Sigmoid colon (tissue), 6 donors: ENCODE measurements at regions not wholly inside any gene's neighbourhood (a gene's known extent, or its start where the extent isn't known, plus 50 kb on each side); places are given as distances from the start of the nearest gene placed in this dataset.
A peak's percentile ranks its signal among the peaks of the same experiment; 100 is the strongest.
"Not testable (repeated sequence)": the region's sequence is repeated elsewhere in the genome, so short reads cannot be mapped to it uniquely, and the experiment has no call there.

Experiments used
- DNase-seq: peaks from one replicate; pipeline ENCODE4 v3.0.0-alpha.2; 2019
- H3K27ac ChIP-seq, 4 donors: fragments of 200-600 bp; sonication (generic); one replicate each; pipeline ENCODE4 v1.5.1; 2016 to 2019; ENCODE audit warnings: mild to moderate bottlenecking in 1 of 4
- H3K27me3 ChIP-seq, 3 donors: fragments of 200-600 bp; sonication (generic); one replicate each; pipeline ENCODE4 v1.5.1; 2019; ENCODE audit warnings: mild to moderate bottlenecking in 1 of 3
- H3K36me3 ChIP-seq, 4 donors: fragments of 200-600 bp; sonication (generic); one replicate each; pipeline ENCODE4 v1.5.1; 2016 to 2019
- H3K4me1 ChIP-seq, 4 donors: fragments of 200-600 bp; sonication (generic); one replicate each; pipeline ENCODE4 v1.5.1; 2017 to 2019
- H3K4me3 ChIP-seq, 4 donors: fragments of 200-600 bp; sonication (generic); one replicate each; pipeline ENCODE4 v1.5.1; 2017 to 2019; ENCODE audit warnings: mild to moderate bottlenecking in 2 of 4, moderate library complexity in 1 of 4
- H3K9me3 ChIP-seq, 4 donors: fragments of 200-600 bp in 3 of 4; sonication (generic) in 3 of 4; one replicate each; pipeline versions ENCODE4 v1.5.1 to v1.6.1; 2013 to 2019
- CTCF ChIP-seq, 4 experiments: fragments of 450-650 bp in 3 of 4; fragments of 200-600 bp in 1 of 4; IDR thresholded peaks; one replicate each; pipeline ENCODE4 v1.5.1; 2016 to 2019; ENCODE audit warnings: antibody characterized with exemption in 4 of 4, mild to moderate bottlenecking in 3 of 4, moderate library complexity in 2 of 4
- EP300 ChIP-seq, 4 donors: sonication (generic); formaldehyde crosslinking; IDR thresholded peaks; one replicate each; pipeline ENCODE4 v1.6.1; 2017; ENCODE audit warnings: antibody characterized with exemption in 4 of 4
- POLR2A ChIP-seq, 2 donors: fragments of 450-650 bp; IDR thresholded peaks; one replicate each; pipeline ENCODE4 v1.6.1; 2016; ENCODE audit warnings: antibody characterized with exemption in 2 of 2, mild to moderate bottlenecking in 2 of 2, moderate library complexity in 2 of 2
- POLR2AphosphoS5 ChIP-seq, 4 donors: sonication (generic); formaldehyde crosslinking; IDR thresholded peaks; one replicate each; pipeline ENCODE4 v1.6.1; 2017; ENCODE audit warnings: antibody characterized with exemption in 4 of 4
- WGBS, 2 donors: extraction: QIAGEN DNeasy Blood & Tissue Kit; methylation state at CpG; one replicate each; pipeline ENCODE4 v1.1.7; 2013; 5-methylcytosine and 5-hydroxymethylcytosine counted together
- intact Hi-C: fragments of 100-400 bp; cut with DNase I; formaldehyde crosslinking; loops from one replicate; pipeline ENCODE4 v1.15.1; 2023
- donor health status: healthy with polysubstance abuse.
- donor health status: healthy.

GRCh38 chr13:40371531-40372125, 294.8 kb downstream of the FOXO1 start:
- H3K4me3 ChIP-seq: no peak overlapping the region
- TF ChIP-seq POLR2A (IDR thresholded peaks at IDR 0.05) (no peak), EP300 (IDR thresholded peaks at IDR 0.05) (no peak), CTCF (IDR thresholded peaks at IDR 0.05) (no peak), POLR2AphosphoS5 (IDR thresholded peaks at IDR 0.05) (no peak)
- no peak overlapping the region for H3K27ac ChIP-seq
- H3K27me3 ChIP-seq: no peaks in the 10 kb centered on the region
- DNase-seq: no peak
- H3K36me3 ChIP-seq: no peaks in the 10 kb centered on the region
- intact Hi-C loops: no loop called here
- WGBS, 2 donors: 74 to 83% methylated on average over 7 of the region's 7 CpGs
- peaks cover 0 to 16% (median under 1%) of the 10 kb centered on the region in 4 donors for H3K4me1 ChIP-seq
- no peaks in the 10 kb centered on the region for H3K9me3 ChIP-seq

- WGBS, 2 donors: 65 to 79% methylated on average over 6 of the region's 6 CpGs
Measured at GRCh38 chr13:40373608-40374007, 292.8 kb downstream of the FOXO1 start.

GRCh38 chr13:40375489-40376171, 290.8 kb downstream of the FOXO1 start:
- Histone ChIP-seq H3K9me3 (no peaks in the 10 kb centered on the region), H3K27ac (peak overlapping the region in 3 of 4 donors; percentile 48 to 63 (median 57)), H3K27me3 (no peaks in the 10 kb centered on the region), H3K36me3 (no peaks in the 10 kb centered on the region), H3K4me3 (peak overlapping the region in 1 of 4 donors; percentile 19), H3K4me1 (peaks cover 0 to 20% (median 6%) of the 10 kb centered on the region in 4 donors)
- intact Hi-C loops: loop anchor here (5.0 kb wide), 1 partner anchor 172 kb away; no protein-coding TSS in a partner anchor
- 67 to 77% methylated on average over 7 of the region's 7 CpGs for WGBS, 2 donors
- DNase-seq: peak; percentile 72
- TF ChIP-seq POLR2AphosphoS5 (IDR thresholded peaks at IDR 0.05) (peak in 3 of 4 donors; percentile 23 to 55 (median 50)), POLR2A (IDR thresholded peaks at IDR 0.05) (no peak)

More at GRCh38 chr13:40373608-40374007, 292.8 kb downstream of the FOXO1 start:
- H3K27ac ChIP-seq, H3K9me3 ChIP-seq, H3K27me3 ChIP-seq, intact Hi-C loops, H3K36me3 ChIP-seq, H3K4me3 ChIP-seq, DNase-seq: not testable (repeated sequence)
- peaks cover 0 to 20% (median 6%) of the 10 kb centered on the region in 4 donors for H3K4me1 ChIP-seq

GRCh38 chr13:40376296-40376849, 290.1 kb downstream of the FOXO1 start:
- intact Hi-C loops: loop anchor here (5.0 kb wide), 1 partner anchor 171 kb away; no protein-coding TSS in a partner anchor

More at GRCh38 chr13:40376296-40376849, 290.1 kb downstream of the FOXO1 start:
- peak overlapping the region in 3 of 4 donors; percentile 11 to 25 (median 19) for H3K4me3 ChIP-seq
- DNase-seq: no peak
- H3K4me1 ChIP-seq: peaks cover 0 to 20% (median 6%) of the 10 kb centered on the region in 4 donors
- peak overlapping the region in 3 of 4 donors; percentile 48 to 63 (median 57) for H3K27ac ChIP-seq
- no peak for TF ChIP-seq EP300 (IDR thresholded peaks at IDR 0.05)
- no peak for TF ChIP-seq POLR2AphosphoS5 (IDR thresholded peaks at IDR 0.05)
- TF ChIP-seq CTCF (IDR thresholded peaks at IDR 0.05): no peak
- no peak for TF ChIP-seq POLR2A (IDR thresholded peaks at IDR 0.05)
- no peaks in the 10 kb centered on the region for H3K36me3 ChIP-seq
- WGBS, 2 donors: 68 to 92% methylated on average over 4 of the region's 4 CpGs
- no peaks in the 10 kb centered on the region for H3K9me3 ChIP-seq
- H3K27me3 ChIP-seq: no peaks in the 10 kb centered on the region
